GM12878 (cell line): ENCODE measurements at regions not wholly inside any gene's neighbourhood (a gene's known extent, or its start where the extent isn't known, plus 50 kb on each side); places are given as distances from the start of the nearest gene placed in this dataset.

Experiments used
- ATAC-seq: fragments of 200-7000 bp; cut with Tn5 transposase; 3 replicates; pipeline ENCODE4 v1.9.1; 2020; ENCODE audit warnings: mild to moderate bottlenecking, moderate library complexity
- BruUV-seq: library from RNA; stranded (reverse); fragments of 400-500 nt; replicated peaks from 2 replicates; lab custom pipeline; 2021; lab: Mats Ljungman, UMichigan
- CTCF ChIA-PET: fragments of 300-600 bp; sonication (Branson Sonifier 250); formaldehyde crosslinking; extraction: SDS; loops from one replicate; lab custom pipeline; 2021; ENCODE audit warnings: inconsistent platforms; lab: Yijun Ruan, JAX
- POLR2A ChIA-PET: fragments of 350-600 bp; formaldehyde crosslinking; extraction: SDS; loops from one replicate; lab custom pipeline; 2021; ENCODE audit warnings: inconsistent platforms; lab: Charles Lee
- RAD21 ChIA-PET: fragments of 300-600 bp; sonication (Branson Sonifier 250); formaldehyde crosslinking; loops from one replicate; lab custom pipeline; 2023; ENCODE audit warnings: antibody characterized with exemption; ENCODE audit not compliant: unreplicated experiment; lab: Charles Lee
- SMC1A ChIA-PET: fragments of 300-600 bp; sonication (Branson Sonifier 250); formaldehyde crosslinking; loops from one replicate; lab custom pipeline; 2023; ENCODE audit not compliant: unreplicated experiment, uncharacterized antibody; lab: Charles Lee
- DNase-seq: peaks from one replicate; pipeline ENCODE4 v3.0.0-alpha.2; 2011; ENCODE audit warnings: low read depth, low spot score
- FAIRE-seq: peaks from 3 replicates; lab custom pipeline; 2011; peaks lifted over from hg19 to GRCh38; lab: Jason Lieb, UNC
- H2AFZ ChIP-seq: 2 replicates; pipeline ENCODE4 v1.6.0; 2011; ENCODE audit warnings: low read depth, low read length, control low read depth; ENCODE audit not compliant: control insufficient read depth
- H3K27ac ChIP-seq: 2 replicates; pipeline ENCODE4 v1.5.1; 2011; ENCODE audit warnings: control low read depth; ENCODE audit not compliant: control insufficient read depth, insufficient read depth
- H3K27me3 ChIP-seq, 2 experiments: replicated peaks in 1 of 2; 2 replicates each; pipeline versions ENCODE4 v1.6.0 to v1.6.1; 2011; ENCODE audit warnings: low read length in 1 of 2; ENCODE audit not compliant: control insufficient read depth in 2 of 2, insufficient read depth in 2 of 2
- H3K36me3 ChIP-seq, 2 experiments: 2 replicates each; pipeline ENCODE4 v1.5.1; 2011; ENCODE audit warnings: low read length in 1 of 2; ENCODE audit not compliant: control insufficient read depth in 2 of 2, insufficient read depth in 2 of 2
- H3K4me1 ChIP-seq: 2 replicates; pipeline ENCODE4 v1.6.1; 2011; ENCODE audit warnings: mild to moderate bottlenecking, low read length, moderate library complexity, mixed read lengths; ENCODE audit not compliant: control insufficient read depth, insufficient read depth
- H3K4me2 ChIP-seq: 2 replicates; pipeline ENCODE4 v1.6.0; 2011; ENCODE audit warnings: control low read depth; ENCODE audit not compliant: control insufficient read depth, insufficient read depth
- H3K4me3 ChIP-seq: fragments of 200-600 bp; sonication (generic); 2 replicates; pipeline ENCODE4 v1.5.1; 2016
- H3K79me2 ChIP-seq: 2 replicates; pipeline ENCODE4 v1.6.0; 2011; ENCODE audit warnings: low read length; ENCODE audit not compliant: control insufficient read depth, insufficient read depth
- H3K9ac ChIP-seq: 2 replicates; pipeline ENCODE4 v1.8.0; 2011; ENCODE audit warnings: low read length, control low read depth, mixed read lengths; ENCODE audit not compliant: control insufficient read depth, insufficient read depth
- H3K9me3 ChIP-seq: replicated peaks from 3 replicates; pipeline ENCODE4 v1.5.1; 2011; ENCODE audit warnings: mild to moderate bottlenecking, low read length; ENCODE audit not compliant: control insufficient read depth, insufficient read depth
- H4K20me1 ChIP-seq: 2 replicates; pipeline ENCODE4 v1.6.0; 2011; ENCODE audit not compliant: control insufficient read depth, insufficient read depth
- BMI1 ChIP-seq: fragments of 450-650 bp; IDR thresholded peaks from 2 replicates; pipeline ENCODE4 v1.6.1; 2016; ENCODE audit warnings: mild to moderate bottlenecking, moderate library complexity, borderline replicate concordance
- CHD1 ChIP-seq: IDR thresholded peaks from 2 replicates; pipeline ENCODE4 v1.6.1; 2012; ENCODE audit warnings: low read depth, low read length, improper control_type of control experiment
- CHD2 ChIP-seq: IDR thresholded peaks from 2 replicates; pipeline ENCODE4 v1.6.1; 2011; ENCODE audit warnings: low read depth, low read length, improper control_type of control experiment, borderline replicate concordance
- EZH2 ChIP-seq: IDR thresholded peaks from 2 replicates; pipeline ENCODE4 v1.6.1; 2012; ENCODE audit warnings: low read depth, mild to moderate bottlenecking, control low read depth, inconsistent platforms, low read length, borderline replicate concordance; ENCODE audit not compliant: control insufficient read depth
- FOXK2 ChIP-seq: fragments of 450-650 bp; IDR thresholded peaks from 2 replicates; pipeline ENCODE4 v1.6.1; 2017; ENCODE audit warnings: mild to moderate bottlenecking, moderate library complexity
- MEF2A ChIP-seq: IDR thresholded peaks from 2 replicates; pipeline ENCODE4 v1.6.1; 2011; ENCODE audit warnings: low read depth, mild to moderate bottlenecking, low read length, moderate library complexity; ENCODE audit not compliant: insufficient read depth
- MYC ChIP-seq: IDR thresholded peaks from 2 replicates; pipeline ENCODE4 v1.6.1; 2011; ENCODE audit warnings: mild to moderate bottlenecking, low read length, moderate library complexity, inconsistent platforms; ENCODE audit not compliant: insufficient read depth, insufficient replicate concordance, insufficient read length, severe bottlenecking
- NR2F1 ChIP-seq: fragments of 450-650 bp; conservative IDR thresholded peaks from 2 replicates; pipeline ENCODE4 v1.6.1; 2017; ENCODE audit warnings: mild to moderate bottlenecking
- STAT1 ChIP-seq: fragments of 450-650 bp; conservative IDR thresholded peaks from 2 replicates; pipeline ENCODE4 v1.6.1; 2014; ENCODE audit warnings: antibody characterized with exemption, mild to moderate bottlenecking
- ZBED1 ChIP-seq: IDR thresholded peaks from 2 replicates; pipeline ENCODE4 v1.6.1; 2016; ENCODE audit warnings: borderline replicate concordance
- ZNF207 ChIP-seq: fragments of 450-650 bp; IDR thresholded peaks from 2 replicates; pipeline ENCODE4 v1.6.1; 2014; ENCODE audit warnings: antibody characterized with exemption, mild to moderate bottlenecking, borderline replicate concordance
- WGBS: methylation state at CpG from one replicate; pipeline ENCODE4 v1.1.6; 2016; ENCODE audit warnings: low lambda C conversion rate; ENCODE audit not compliant: insufficient replicate concordance, insufficient coverage; ENCODE audit errors: missing lambda C conversion rate; 5-methylcytosine and 5-hydroxymethylcytosine counted together
- in situ Hi-C: fragments of 300-500 bp; cut with MboI; formaldehyde crosslinking; loops from 9 replicates; pipeline ENCODE4 v1.14.3; 2018; ENCODE audit warnings: mixed read lengths
- intact Hi-C: fragments of 100-400 bp; cut with micrococcal nuclease; formaldehyde crosslinking; loops from one replicate; pipeline ENCODE4 v1.14.2; 2022; ENCODE audit not compliant: unreplicated experiment

GRCh38 chr13:48892688-48893075, 83.0 kb upstream of the FNDC3A start:
- FAIRE-seq: no peak
- no peak overlapping the region for H3K4me2 ChIP-seq

GRCh38 chr13:48896312-48896711, 79.4 kb upstream of the FNDC3A start:
- intact Hi-C loops (no loop called here), in situ Hi-C loops (no loop called here)
- Histone ChIP-seq H3K9me3 (no peaks in the 10 kb centered on the region), H3K4me1 (no peaks in the 10 kb centered on the region), H3K36me3 (no peaks in the 10 kb centered on the region), H2AFZ (no peak overlapping the region), H3K4me2 (no peak overlapping the region), H3K9ac (no peak overlapping the region), H3K27me3 (0 out of 4 replicates have a peak, but pooled peaks cover 0 to 3% of the 10 kb centered on the region in 2 experiments), H3K27ac (no peak overlapping the region), H3K79me2 (no peaks in the 10 kb centered on the region), H3K4me3 (no peak overlapping the region), H4K20me1 (no peaks in the 10 kb centered on the region)
- ChIA-PET CTCF (no interaction called here), POLR2A (no interaction called here), RAD21 (no interaction called here), SMC1A (no interaction called here)
- no peak for FAIRE-seq
- no peak for DNase-seq
- no peak for TF ChIP-seq MEF2A
- ATAC-seq: no peak
- BruUV-seq: no TSS peak

More at GRCh38 chr13:48892688-48893075, 83.0 kb upstream of the FNDC3A start:
- WGBS: 4% methylated on average over 3 of the region's 3 CpGs
- POLR2A ChIA-PET: no interaction called here
- intact Hi-C loops (no loop called here), in situ Hi-C loops (no loop called here)
- no peaks in the 10 kb centered on the region for H4K20me1 ChIP-seq
- no peaks in the 10 kb centered on the region for H3K36me3 ChIP-seq
- RAD21 ChIA-PET: no interaction called here
- CTCF ChIA-PET: no interaction called here
- SMC1A ChIA-PET: interaction anchor here (0.5 kb wide), 1 partner anchor 1441 kb away, joined by 3 read pairs; no protein-coding TSS in a partner anchor
- no peak overlapping the region for H3K27ac ChIP-seq
- no TSS peak for BruUV-seq
- no peaks in the 10 kb centered on the region for H3K79me2 ChIP-seq
- TF ChIP-seq CHD2 (no peak), EZH2 (no peak), ZNF207 (no peak), FOXK2 (no peak), ZBED1 (no peak), MYC (no peak), BMI1 (no peak), CHD1 (no peak), STAT1 (no peak), NR2F1 (no peak)
- H3K27me3 ChIP-seq: no peaks in the 10 kb centered on the region
- no peak overlapping the region for H2AFZ ChIP-seq
- no peaks in the 10 kb centered on the region for H3K4me1 ChIP-seq
- ATAC-seq (no peak), DNase-seq (no peak)
- no peak overlapping the region for H3K9ac ChIP-seq
- no peaks in the 10 kb centered on the region for H3K9me3 ChIP-seq
- H3K4me3 ChIP-seq: no peak overlapping the region
